ENCODE measurements at regions not wholly inside any gene's neighbourhood (a gene's known extent, or its start where the extent isn't known, plus 50 kb on each side); places are given as distances from the start of the nearest gene placed in this dataset.

- H3K27ac Mint-ChIP-seq, result no peak overlapping the region
- CTCF ChIA-PET, result no interaction called here
- intact Hi-C loops (cut with micrococcal nuclease), result no loop called here
- POLR2A ChIA-PET, result no interaction called here
- H3K27me3 Mint-ChIP-seq, result peaks cover 14% of the 10 kb centered on the region
- no peaks in the 10 kb centered on the region for H3K9me3 Mint-ChIP-seq
- TF ChIP-seq, protein P1, sequence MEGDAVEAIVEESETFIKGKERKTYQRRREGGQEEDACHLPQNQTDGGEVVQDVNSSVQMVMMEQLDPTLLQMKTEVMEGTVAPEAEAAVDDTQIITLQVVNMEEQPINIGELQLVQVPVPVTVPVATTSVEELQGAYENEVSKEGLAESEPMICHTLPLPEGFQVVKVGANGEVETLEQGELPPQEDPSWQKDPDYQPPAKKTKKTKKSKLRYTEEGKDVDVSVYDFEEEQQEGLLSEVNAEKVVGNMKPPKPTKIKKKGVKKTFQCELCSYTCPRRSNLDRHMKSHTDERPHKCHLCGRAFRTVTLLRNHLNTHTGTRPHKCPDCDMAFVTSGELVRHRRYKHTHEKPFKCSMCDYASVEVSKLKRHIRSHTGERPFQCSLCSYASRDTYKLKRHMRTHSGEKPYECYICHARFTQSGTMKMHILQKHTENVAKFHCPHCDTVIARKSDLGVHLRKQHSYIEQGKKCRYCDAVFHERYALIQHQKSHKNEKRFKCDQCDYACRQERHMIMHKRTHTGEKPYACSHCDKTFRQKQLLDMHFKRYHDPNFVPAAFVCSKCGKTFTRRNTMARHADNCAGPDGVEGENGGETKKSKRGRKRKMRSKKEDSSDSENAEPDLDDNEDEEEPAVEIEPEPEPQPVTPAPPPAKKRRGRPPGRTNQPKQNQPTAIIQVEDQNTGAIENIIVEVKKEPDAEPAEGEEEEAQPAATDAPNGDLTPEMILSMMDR (IDR thresholded peaks at IDR 0.05), result no peak
- H3K36me3 Mint-ChIP-seq (ENCODE audit: low read depth), result no peaks in the 10 kb centered on the region
- no peak overlapping the region for H3K4me3 Mint-ChIP-seq
- ATAC-seq (ENCODE audit: low read depth) (no peak), DNase-seq (no peak)
- no peaks in the 10 kb centered on the region for H3K4me1 Mint-ChIP-seq
Observed at GRCh38 chr4:114465766-114466165, 132.8 kb upstream of the UGT8 start.

- Mint-ChIP-seq H3K27ac (no peak overlapping the region), H3K27me3 (peaks cover 14% of the 10 kb centered on the region), H3K4me3 (no peak overlapping the region), H3K36me3 (ENCODE audit: low read depth) (no peaks in the 10 kb centered on the region), H3K4me1 (no peaks in the 10 kb centered on the region), H3K9me3 (no peaks in the 10 kb centered on the region)
- intact Hi-C loops (cut with micrococcal nuclease), result no loop called here
- no peak for ATAC-seq (ENCODE audit: low read depth)
- DNase-seq, result no peak
- TF ChIP-seq, protein P1 (IDR thresholded peaks at IDR 0.05), result no peak
- ChIA-PET POLR2A (no interaction called here), CTCF (no interaction called here)
Observed at GRCh38 chr4:114466299-114466698, 132.3 kb upstream of the UGT8 start.

DNA sequence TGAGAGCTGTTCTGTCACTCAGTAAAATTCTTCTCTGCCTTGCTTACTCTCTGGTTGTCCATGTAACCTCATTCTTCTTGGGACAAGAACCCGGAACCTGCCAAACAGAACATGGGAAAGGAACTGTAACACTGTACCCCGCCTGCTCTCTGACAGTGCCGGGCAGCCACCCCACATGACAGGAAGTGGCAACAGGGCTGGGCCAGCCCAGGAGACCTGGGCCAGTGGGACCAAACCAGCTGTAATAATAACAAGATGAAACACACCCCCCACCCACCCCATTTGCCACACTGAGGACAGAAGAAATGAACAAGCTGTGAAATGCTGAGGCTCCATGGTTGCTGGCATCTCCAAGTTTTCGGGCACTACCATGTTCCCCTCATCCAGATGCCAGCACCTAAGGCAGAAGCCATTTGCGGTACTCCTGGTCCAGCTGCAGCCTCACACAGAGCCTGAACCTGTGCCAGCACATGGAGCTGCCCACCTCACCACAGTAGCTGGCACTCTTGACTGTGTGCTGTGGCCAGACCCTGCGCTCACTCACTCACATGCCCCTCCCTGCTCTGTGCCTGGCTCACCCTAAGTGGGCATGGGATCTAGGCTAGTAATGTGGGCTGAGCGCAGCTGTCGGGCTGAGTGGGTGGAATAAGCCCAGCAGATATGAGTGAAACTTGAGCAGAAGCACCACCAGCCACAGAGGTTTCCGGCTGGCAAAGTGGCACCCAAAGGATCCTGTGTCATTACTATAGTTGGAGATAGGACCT lies 126.2 kb upstream of the UGT8 start:
- peaks cover 8% of the 10 kb centered on the region for H3K27me3 Mint-ChIP-seq
- POLR2A ChIA-PET, result no interaction called here
- TF ChIP-seq, protein P1 (IDR thresholded peaks at IDR 0.05), result no peak
- H3K9me3 Mint-ChIP-seq, result no peaks in the 10 kb centered on the region
- no peak overlapping the region for H3K27ac Mint-ChIP-seq
- H3K4me3 Mint-ChIP-seq, result no peak overlapping the region
- ATAC-seq (ENCODE audit: low read depth) (no peak), DNase-seq (no peak)
- intact Hi-C loops (cut with micrococcal nuclease), result no loop called here
- H3K36me3 Mint-ChIP-seq (ENCODE audit: low read depth), result no peaks in the 10 kb centered on the region
- CTCF ChIA-PET, result no interaction called here
- H3K4me1 Mint-ChIP-seq, result no peaks in the 10 kb centered on the region

DNA sequence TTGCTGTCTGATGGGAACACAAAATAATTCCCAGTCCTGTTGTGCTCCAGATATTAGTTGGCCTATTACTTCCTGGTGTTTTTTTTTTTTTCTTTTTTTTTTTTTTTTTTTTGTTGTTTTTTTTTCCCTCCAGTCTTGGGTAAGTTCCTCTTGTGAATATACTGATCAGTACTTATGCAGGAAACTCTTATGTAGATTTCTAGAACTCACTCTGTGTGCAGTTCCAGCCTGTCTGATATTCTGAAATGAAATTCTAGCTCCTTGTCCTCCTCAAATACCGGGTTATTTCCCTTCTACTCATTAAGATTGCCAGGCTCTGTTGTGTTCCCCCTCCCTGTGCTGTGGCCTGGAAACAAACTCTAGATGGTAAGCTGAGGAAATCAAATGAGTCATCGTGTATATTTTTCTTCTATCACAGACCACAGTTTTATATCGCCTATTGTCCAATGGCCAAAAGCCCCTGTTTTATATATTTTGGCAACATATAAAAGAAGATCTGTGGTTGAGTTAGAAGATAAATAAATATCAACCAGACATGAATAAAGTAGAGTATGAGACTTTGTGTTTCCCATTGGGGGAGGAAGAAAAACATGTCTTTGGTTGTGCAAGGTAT lies 124.3 kb upstream of the UGT8 start:
- intact Hi-C loops (cut with micrococcal nuclease), result no loop called here
- CTCF ChIA-PET, result no interaction called here
- Mint-ChIP-seq H3K27ac (no peak overlapping the region), H3K27me3 (peaks cover 8% of the 10 kb centered on the region), H3K4me3 (no peak overlapping the region), H3K4me1 (no peaks in the 10 kb centered on the region), H3K9me3 (no peaks in the 10 kb centered on the region), H3K36me3 (ENCODE audit: low read depth) (no peaks in the 10 kb centered on the region)
- POLR2A ChIA-PET, result no interaction called here
- TF ChIP-seq, protein P1 (IDR thresholded peaks at IDR 0.05), result no peak
- ATAC-seq (ENCODE audit: low read depth) (no peak), DNase-seq (no peak)

- DNase-seq (no peak), ATAC-seq (ENCODE audit: low read depth) (no peak)
- TF ChIP-seq, protein P1 (IDR thresholded peaks at IDR 0.05), result no peak
- intact Hi-C loops (cut with micrococcal nuclease), result no loop called here
- Mint-ChIP-seq H3K36me3 (ENCODE audit: low read depth) (no peaks in the 10 kb centered on the region), H3K4me1 (no peaks in the 10 kb centered on the region), H3K27ac (no peak overlapping the region), H3K9me3 (no peaks in the 10 kb centered on the region), H3K27me3 (peaks cover 15% of the 10 kb centered on the region), H3K4me3 (no peak overlapping the region)
- POLR2A ChIA-PET, result no interaction called here
- CTCF ChIA-PET, result interaction anchor here (0.8 kb wide), 1 partner anchor 15 kb away, joined by 3 read pairs; no protein-coding TSS in a partner anchor
Observed at GRCh38 chr4:114476310-114476709, 122.3 kb upstream of the UGT8 start.
